ENCODE measurements at regions not wholly inside any gene's neighbourhood (a gene's known extent, or its start where the extent isn't known, plus 50 kb on each side); places are given as distances from the start of the nearest gene placed in this dataset.
A peak's percentile ranks its signal among the peaks of the same experiment; 100 is the strongest.
"Not testable (repeated sequence)": the region's sequence is repeated elsewhere in the genome, so short reads cannot be mapped to it uniquely, and the experiment has no call there.

GRCh38 chr1:82788038-82788437 is 987.3 kb downstream of the ADGRL2 start:
- no peak overlapping the region for H3K27ac ChIP-seq
- TF ChIP-seq, protein P1, sequence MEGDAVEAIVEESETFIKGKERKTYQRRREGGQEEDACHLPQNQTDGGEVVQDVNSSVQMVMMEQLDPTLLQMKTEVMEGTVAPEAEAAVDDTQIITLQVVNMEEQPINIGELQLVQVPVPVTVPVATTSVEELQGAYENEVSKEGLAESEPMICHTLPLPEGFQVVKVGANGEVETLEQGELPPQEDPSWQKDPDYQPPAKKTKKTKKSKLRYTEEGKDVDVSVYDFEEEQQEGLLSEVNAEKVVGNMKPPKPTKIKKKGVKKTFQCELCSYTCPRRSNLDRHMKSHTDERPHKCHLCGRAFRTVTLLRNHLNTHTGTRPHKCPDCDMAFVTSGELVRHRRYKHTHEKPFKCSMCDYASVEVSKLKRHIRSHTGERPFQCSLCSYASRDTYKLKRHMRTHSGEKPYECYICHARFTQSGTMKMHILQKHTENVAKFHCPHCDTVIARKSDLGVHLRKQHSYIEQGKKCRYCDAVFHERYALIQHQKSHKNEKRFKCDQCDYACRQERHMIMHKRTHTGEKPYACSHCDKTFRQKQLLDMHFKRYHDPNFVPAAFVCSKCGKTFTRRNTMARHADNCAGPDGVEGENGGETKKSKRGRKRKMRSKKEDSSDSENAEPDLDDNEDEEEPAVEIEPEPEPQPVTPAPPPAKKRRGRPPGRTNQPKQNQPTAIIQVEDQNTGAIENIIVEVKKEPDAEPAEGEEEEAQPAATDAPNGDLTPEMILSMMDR (conservative IDR thresholded peaks at IDR 0.05): no peak
- TF ChIP-seq ZFX (IDR thresholded peaks at IDR 0.05): no peak

- no peak overlapping the region for H3K27ac ChIP-seq
- TF ChIP-seq, protein P1 (conservative IDR thresholded peaks at IDR 0.05): no peak
- no peak for TF ChIP-seq ZFX (IDR thresholded peaks at IDR 0.05)
Measured at GRCh38 chr1:82786883-82787282, 986.1 kb downstream of the ADGRL2 start.

DNA sequence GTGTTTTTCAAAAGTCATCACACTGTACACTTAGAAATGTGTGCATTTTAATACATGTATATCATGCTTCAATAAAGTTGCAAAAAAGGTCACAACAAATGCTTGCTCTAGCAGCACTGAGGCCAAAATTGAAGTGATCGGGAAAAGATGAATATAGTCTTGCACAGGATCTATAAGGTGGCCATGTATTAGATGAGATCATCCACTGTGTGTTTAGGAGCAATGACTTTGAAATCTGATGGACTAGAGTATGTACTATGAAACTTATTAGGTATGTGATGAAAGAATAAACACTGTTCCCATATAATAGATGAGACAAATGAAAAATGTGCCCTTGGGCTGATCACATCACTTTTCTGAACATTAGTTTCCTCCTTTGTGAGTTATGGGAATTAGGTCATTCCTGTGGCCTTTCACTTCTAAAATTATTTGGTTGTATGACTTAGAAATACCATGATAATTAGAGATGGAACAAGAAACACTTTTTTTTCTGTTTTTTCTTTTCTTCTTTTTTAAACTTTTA is 984.6 kb downstream of the ADGRL2 start:
- TF ChIP-seq ZFX (IDR thresholded peaks at IDR 0.05): no peak

DNA sequence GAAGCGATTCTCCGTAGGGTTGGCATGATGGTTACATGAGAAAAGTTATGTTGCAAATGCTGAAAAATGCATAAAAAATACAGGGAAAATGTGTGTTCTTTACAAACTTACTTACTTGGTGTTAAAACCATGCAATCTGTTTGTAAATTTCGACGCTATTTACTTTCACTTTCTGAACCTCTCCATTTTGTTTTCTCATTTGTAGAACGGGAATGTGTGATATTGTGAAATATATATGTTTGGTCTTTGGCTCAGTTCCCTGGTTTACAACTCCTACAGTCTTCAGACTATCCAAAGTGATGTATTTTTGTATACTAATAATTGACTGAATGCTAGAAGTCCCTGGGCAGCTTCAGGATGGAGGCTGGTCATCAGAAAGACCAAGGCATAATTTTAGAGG is 982.3 kb downstream of the ADGRL2 start:
- TF ChIP-seq, protein P1 (conservative IDR thresholded peaks at IDR 0.05): no peak
- no peak for TF ChIP-seq ZFX (IDR thresholded peaks at IDR 0.05)
- H3K27ac ChIP-seq: no peak overlapping the region

More for the DNA sequence above, 984.6 kb downstream of the ADGRL2 start:
- H3K27ac ChIP-seq: no peak overlapping the region

- no peak overlapping the region for H3K27ac ChIP-seq
- TF ChIP-seq, protein P1 (conservative IDR thresholded peaks at IDR 0.05): no peak
- TF ChIP-seq ZFX (IDR thresholded peaks at IDR 0.05): no peak
Measured at GRCh38 chr1:82782599-82782998, 981.9 kb downstream of the ADGRL2 start.

DNA sequence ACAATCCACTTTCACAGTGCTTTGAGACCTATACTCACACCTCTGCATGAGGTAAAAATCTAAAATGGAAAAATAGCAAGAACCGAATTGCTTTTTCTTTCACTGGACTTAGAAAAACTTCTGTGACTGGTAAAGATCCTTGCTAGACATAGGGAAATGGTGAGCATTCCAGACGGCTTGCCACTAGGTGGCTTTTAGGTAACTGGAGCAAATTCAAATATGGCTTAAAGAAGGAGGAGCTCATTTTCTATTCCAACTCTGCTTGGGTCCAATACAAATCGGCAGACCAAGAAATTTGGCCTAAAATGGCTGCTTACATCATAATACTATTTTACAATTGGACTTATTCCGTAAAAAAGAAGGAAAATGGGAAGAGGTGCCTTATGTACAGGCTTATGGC is 977.9 kb downstream of the ADGRL2 start:
- H3K27ac ChIP-seq: no peak overlapping the region
- TF ChIP-seq ZFX (IDR thresholded peaks at IDR 0.05): no peak
- TF ChIP-seq, protein P1 (conservative IDR thresholded peaks at IDR 0.05): peak; percentile 77

- H3K27ac ChIP-seq: no peak overlapping the region
- no peak for TF ChIP-seq ZFX (IDR thresholded peaks at IDR 0.05)
- TF ChIP-seq, protein P1 (conservative IDR thresholded peaks at IDR 0.05): no peak
Measured at GRCh38 chr1:82777240-82777639, 976.5 kb downstream of the ADGRL2 start.

- not testable (repeated sequence) for H3K27ac ChIP-seq
Measured at GRCh38 chr1:82776730-82777129, 976.0 kb downstream of the ADGRL2 start.

Measured in C4-2B (cell line).